ENCODE measurements at regions not wholly inside any gene's neighbourhood (a gene's known extent, or its start where the extent isn't known, plus 50 kb on each side); places are given as distances from the start of the nearest gene placed in this dataset.
"Not testable (repeated sequence)": the region's sequence is repeated elsewhere in the genome, so short reads cannot be mapped to it uniquely, and the experiment has no call there.

- Histone ChIP-seq H3K4me3 (no peak overlapping the region), H3K36me3 (no peaks in the 10 kb centered on the region), H3K27ac (no peak overlapping the region), H3K4me1 (no peaks in the 10 kb centered on the region), H3K9me3 (no peaks in the 10 kb centered on the region), H3K27me3 (no peaks in the 10 kb centered on the region)
- no peak for TF ChIP-seq CTCF (IDR thresholded peaks at IDR 0.05)
- ATAC-seq (no peak), FAIRE-seq (no peak), DNase-seq (no peak)
- intact Hi-C loops (cut with DNase I) = no loop called here
Measured at GRCh38 chrY:14360748-14361500, 163.4 kb upstream of the NLGN4Y start.

GRCh38 chrY:14373608-14374007 is 150.7 kb upstream of the NLGN4Y start:
- no peak for TF ChIP-seq CTCF (IDR thresholded peaks at IDR 0.05)
- ATAC-seq = no peak
- intact Hi-C loops (cut with DNase I) = no loop called here
- whole genome bisulfite sequencing, 2 donors = 63% methylated on average over 2 of the region's 2 CpGs; no CpG with 5 or more reads in 1 of the 2 donors
- Histone ChIP-seq H3K27ac (no peak overlapping the region), H3K36me3 (no peaks in the 10 kb centered on the region), H3K27me3 (no peaks in the 10 kb centered on the region), H3K9me3 (no peaks in the 10 kb centered on the region), H3K4me1 (no peaks in the 10 kb centered on the region), H3K4me3 (no peak overlapping the region)
- no peak for DNase-seq
- no peak for FAIRE-seq

- ATAC-seq = no peak
- no peak for DNase-seq
- intact Hi-C loops (cut with DNase I) = no loop called here
- no peak for TF ChIP-seq CTCF (IDR thresholded peaks at IDR 0.05)
- Histone ChIP-seq H3K36me3 (no peaks in the 10 kb centered on the region), H3K4me3 (no peak overlapping the region), H3K27ac (no peak overlapping the region), H3K27me3 (no peaks in the 10 kb centered on the region), H3K4me1 (no peaks in the 10 kb centered on the region), H3K9me3 (no peaks in the 10 kb centered on the region)
- 45% methylated on average over 4 of the region's 4 CpGs; no CpG with 5 or more reads in 1 of the 2 donors for WGBS, 2 donors
- FAIRE-seq = no peak
Measured at GRCh38 chrY:14378217-14378616, 146.1 kb upstream of the NLGN4Y start.

- H3K27me3 ChIP-seq; H3K27ac ChIP-seq; intact Hi-C loops (cut with DNase I); FAIRE-seq; DNase-seq; ATAC-seq; H3K9me3 ChIP-seq; H3K4me3 ChIP-seq; H3K4me1 ChIP-seq; H3K36me3 ChIP-seq: not testable (repeated sequence)
- 17% methylated on average over 8 of the region's 8 CpGs; no CpG with 5 or more reads in 1 of the 2 donors for WGBS, 2 donors
Measured at GRCh38 chrY:14410549-14411030, 113.7 kb upstream of the NLGN4Y start.

- ATAC-seq = no peak
- no peaks in the 10 kb centered on the region for H3K4me1 ChIP-seq
- intact Hi-C loops (cut with DNase I) = no loop called here
- H3K27ac ChIP-seq = no peak overlapping the region
- DNase-seq = no peak
- no peak for TF ChIP-seq CTCF (IDR thresholded peaks at IDR 0.05)
- no peaks in the 10 kb centered on the region for H3K9me3 ChIP-seq
- H3K36me3 ChIP-seq = no peaks in the 10 kb centered on the region
- FAIRE-seq = no peak
- no peak overlapping the region for H3K4me3 ChIP-seq
- H3K27me3 ChIP-seq = no peaks in the 10 kb centered on the region
Measured at GRCh38 chrY:14411334-14411733, 113.0 kb upstream of the NLGN4Y start.

All from pancreas (tissue), 10 donors.